ENCODE measurements at regions not wholly inside any gene's neighbourhood (a gene's known extent, or its start where the extent isn't known, plus 50 kb on each side); places are given as distances from the start of the nearest gene placed in this dataset.

GRCh38 chr6:167541544-167541943 is 216.7 kb downstream of the TTLL2 start:
- TF ChIP-seq, protein P1, sequence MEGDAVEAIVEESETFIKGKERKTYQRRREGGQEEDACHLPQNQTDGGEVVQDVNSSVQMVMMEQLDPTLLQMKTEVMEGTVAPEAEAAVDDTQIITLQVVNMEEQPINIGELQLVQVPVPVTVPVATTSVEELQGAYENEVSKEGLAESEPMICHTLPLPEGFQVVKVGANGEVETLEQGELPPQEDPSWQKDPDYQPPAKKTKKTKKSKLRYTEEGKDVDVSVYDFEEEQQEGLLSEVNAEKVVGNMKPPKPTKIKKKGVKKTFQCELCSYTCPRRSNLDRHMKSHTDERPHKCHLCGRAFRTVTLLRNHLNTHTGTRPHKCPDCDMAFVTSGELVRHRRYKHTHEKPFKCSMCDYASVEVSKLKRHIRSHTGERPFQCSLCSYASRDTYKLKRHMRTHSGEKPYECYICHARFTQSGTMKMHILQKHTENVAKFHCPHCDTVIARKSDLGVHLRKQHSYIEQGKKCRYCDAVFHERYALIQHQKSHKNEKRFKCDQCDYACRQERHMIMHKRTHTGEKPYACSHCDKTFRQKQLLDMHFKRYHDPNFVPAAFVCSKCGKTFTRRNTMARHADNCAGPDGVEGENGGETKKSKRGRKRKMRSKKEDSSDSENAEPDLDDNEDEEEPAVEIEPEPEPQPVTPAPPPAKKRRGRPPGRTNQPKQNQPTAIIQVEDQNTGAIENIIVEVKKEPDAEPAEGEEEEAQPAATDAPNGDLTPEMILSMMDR (IDR thresholded peaks at IDR 0.05; ENCODE audit: low read depth, low read length) = no peak
- TF ChIP-seq, protein P2, sequence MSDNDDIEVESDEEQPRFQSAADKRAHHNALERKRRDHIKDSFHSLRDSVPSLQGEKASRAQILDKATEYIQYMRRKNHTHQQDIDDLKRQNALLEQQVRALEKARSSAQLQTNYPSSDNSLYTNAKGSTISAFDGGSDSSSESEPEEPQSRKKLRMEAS (IDR thresholded peaks at IDR 0.05; ENCODE audit: low read depth, low read length) = no peak
- TF ChIP-seq MYC (IDR thresholded peaks at IDR 0.05; ENCODE audit: low read depth, low read length) = no peak

Data from NB4 (cell line).